ENCODE measurements at regions not wholly inside any gene's neighbourhood (a gene's known extent, or its start where the extent isn't known, plus 50 kb on each side); places are given as distances from the start of the nearest gene placed in this dataset.

DNA sequence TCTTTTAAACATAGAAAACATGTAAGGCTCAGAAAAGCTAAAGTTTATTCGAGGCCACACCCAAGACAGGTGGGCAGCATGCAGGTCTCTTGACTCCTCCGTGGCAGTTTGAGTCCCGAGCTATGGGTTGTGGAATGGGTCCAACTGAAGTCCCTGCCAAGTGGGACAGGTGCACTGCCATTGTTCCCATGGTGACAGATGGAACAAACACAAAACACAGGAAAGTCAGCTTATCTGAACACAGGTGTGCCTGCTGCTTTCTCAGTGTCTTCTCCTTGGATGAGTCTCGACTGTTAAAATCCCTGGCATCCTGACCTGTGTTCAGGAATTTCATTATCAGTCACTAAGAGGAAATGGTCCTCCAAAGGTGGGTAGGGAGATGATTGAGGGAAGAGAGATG, 99.0 kb upstream of the RAB4A start:
- TF ChIP-seq, protein P1, sequence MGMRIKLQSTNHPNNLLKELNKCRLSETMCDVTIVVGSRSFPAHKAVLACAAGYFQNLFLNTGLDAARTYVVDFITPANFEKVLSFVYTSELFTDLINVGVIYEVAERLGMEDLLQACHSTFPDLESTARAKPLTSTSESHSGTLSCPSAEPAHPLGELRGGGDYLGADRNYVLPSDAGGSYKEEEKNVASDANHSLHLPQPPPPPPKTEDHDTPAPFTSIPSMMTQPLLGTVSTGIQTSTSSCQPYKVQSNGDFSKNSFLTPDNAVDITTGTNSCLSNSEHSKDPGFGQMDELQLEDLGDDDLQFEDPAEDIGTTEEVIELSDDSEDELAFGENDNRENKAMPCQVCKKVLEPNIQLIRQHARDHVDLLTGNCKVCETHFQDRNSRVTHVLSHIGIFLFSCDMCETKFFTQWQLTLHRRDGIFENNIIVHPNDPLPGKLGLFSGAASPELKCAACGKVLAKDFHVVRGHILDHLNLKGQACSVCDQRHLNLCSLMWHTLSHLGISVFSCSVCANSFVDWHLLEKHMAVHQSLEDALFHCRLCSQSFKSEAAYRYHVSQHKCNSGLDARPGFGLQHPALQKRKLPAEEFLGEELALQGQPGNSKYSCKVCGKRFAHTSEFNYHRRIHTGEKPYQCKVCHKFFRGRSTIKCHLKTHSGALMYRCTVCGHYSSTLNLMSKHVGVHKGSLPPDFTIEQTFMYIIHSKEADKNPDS (CRISPR knock-in tag; IDR thresholded peaks at IDR 0.05): no peak
- TF ChIP-seq GMEB1 (CRISPR knock-in tag; IDR thresholded peaks at IDR 0.05; ENCODE audit: borderline replicate concordance): no peak
- TF ChIP-seq ZNF329 (CRISPR knock-in tag; IDR thresholded peaks at IDR 0.05; ENCODE audit: low read depth): no peak
- TF ChIP-seq YY1 (IDR thresholded peaks at IDR 0.05; ENCODE audit: insufficient read depth, insufficient replicate concordance, low read depth, low read length): no peak
- TF ChIP-seq POLR2G (IDR thresholded peaks at IDR 0.05; ENCODE audit: low read depth, low read length): no peak
- TF ChIP-seq PAF1 (CRISPR knock-in tag; IDR thresholded peaks at IDR 0.05): no peak
- no peak for TF ChIP-seq PCBP1 (IDR thresholded peaks at IDR 0.05; ENCODE audit: borderline replicate concordance, low read depth, low read length)
- no peak for TF ChIP-seq ZFX (CRISPR knock-in tag; IDR thresholded peaks at IDR 0.05; ENCODE audit: low read depth)
- TF ChIP-seq LBX2 (CRISPR knock-in tag; IDR thresholded peaks at IDR 0.05; ENCODE audit: borderline replicate concordance): no peak
- TF ChIP-seq ZMYM2 (CRISPR knock-in tag; IDR thresholded peaks at IDR 0.05): no peak
- TF ChIP-seq ZNF276 (CRISPR knock-in tag; IDR thresholded peaks at IDR 0.05; ENCODE audit: low read depth): no peak
- no peak for TF ChIP-seq ZNF136 (CRISPR knock-in tag; IDR thresholded peaks at IDR 0.05; ENCODE audit: low read depth)
- TF ChIP-seq ELF4 (CRISPR knock-in tag; IDR thresholded peaks at IDR 0.05; ENCODE audit: borderline replicate concordance): no peak
- no peak for TF ChIP-seq SOX5 (CRISPR knock-in tag; IDR thresholded peaks at IDR 0.05; ENCODE audit: borderline replicate concordance)
- TF ChIP-seq ZNF605 (CRISPR knock-in tag; IDR thresholded peaks at IDR 0.05): no peak
- no peak for TF ChIP-seq ZFP37 (CRISPR knock-in tag; IDR thresholded peaks at IDR 0.05; ENCODE audit: borderline replicate concordance)
- no peak for TF ChIP-seq MIXL1 (CRISPR knock-in tag; IDR thresholded peaks at IDR 0.05)
- TF ChIP-seq, protein P2, sequence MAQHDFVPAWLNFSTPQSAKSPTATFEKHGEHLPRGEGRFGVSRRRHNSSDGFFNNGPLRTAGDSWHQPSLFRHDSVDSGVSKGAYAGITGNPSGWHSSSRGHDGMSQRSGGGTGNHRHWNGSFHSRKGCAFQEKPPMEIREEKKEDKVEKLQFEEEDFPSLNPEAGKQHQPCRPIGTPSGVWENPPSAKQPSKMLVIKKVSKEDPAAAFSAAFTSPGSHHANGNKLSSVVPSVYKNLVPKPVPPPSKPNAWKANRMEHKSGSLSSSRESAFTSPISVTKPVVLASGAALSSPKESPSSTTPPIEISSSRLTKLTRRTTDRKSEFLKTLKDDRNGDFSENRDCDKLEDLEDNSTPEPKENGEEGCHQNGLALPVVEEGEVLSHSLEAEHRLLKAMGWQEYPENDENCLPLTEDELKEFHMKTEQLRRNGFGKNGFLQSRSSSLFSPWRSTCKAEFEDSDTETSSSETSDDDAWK (CRISPR knock-in tag; IDR thresholded peaks at IDR 0.05): no peak

More for the DNA sequence above, 99.0 kb upstream of the RAB4A start:
- DNase-seq (ENCODE audit: low spot score): no peak
- Histone ChIP-seq H3K79me2 (ENCODE audit: insufficient read depth, low read length) (no peaks in the 10 kb centered on the region), H3K27ac (ENCODE audit: extremely low read length, insufficient read depth, low read length) (no peak overlapping the region), H3K36me3 (replicated peaks in 1 of 2; ENCODE audit: control insufficient read depth in 1 of 2, insufficient read depth in 2 of 2, low read length in 2 of 2) (no peaks in the 10 kb centered on the region), H3K4me1 (ENCODE audit: insufficient read depth, low read length) (peaks cover 47% of the 10 kb centered on the region), H2AFZ (ENCODE audit: low read length) (no peak overlapping the region), H4K20me1 (ENCODE audit: insufficient read depth, low read length) (no peaks in the 10 kb centered on the region), H3K9me3 (ENCODE audit: low read length) (no peaks in the 10 kb centered on the region), H3K27me3 (ENCODE audit: control insufficient read depth in 1 of 2, insufficient read depth in 2 of 2, low read length in 2 of 2) (peaks cover 0 to 3% of the 10 kb centered on the region in 2 experiments; a peak in 1 of 5 replicates), H3K4me3 (replicated peaks in 1 of 3; ENCODE audit: insufficient read depth in 1 of 3, low read depth in 2 of 3, low read length in 3 of 3) (no peak overlapping the region), H3K4me2 (ENCODE audit: low read depth, low read length) (no peak overlapping the region), H3K9ac (ENCODE audit: insufficient read depth, low read depth, low read length) (no peak overlapping the region)
- no peak for FAIRE-seq
- intact Hi-C loops (cut with micrococcal nuclease; ENCODE audit: unreplicated experiment) (no loop called here), in situ Hi-C loops (cut with HindIII; ENCODE audit: extremely low pct_ligation_motif_present, low pct_unique_long_range_greater_than_20kb) (no loop called here)
- WGBS (ENCODE audit: low lambda C conversion rate): 39% methylated on average over 4 of the region's 4 CpGs
- ATAC-seq: no peak
- BruUV-seq (replicated peaks): no TSS peak
- ChIA-PET POLR2A (no interaction called here), CTCF (ENCODE audit: low intra/inter-chr PET ratio, low total read pairs) (no interaction called here)

All from HepG2 (cell line).